ENCODE measurements at regions not wholly inside any gene's neighbourhood (a gene's known extent, or its start where the extent isn't known, plus 50 kb on each side); places are given as distances from the start of the nearest gene placed in this dataset.

DNA sequence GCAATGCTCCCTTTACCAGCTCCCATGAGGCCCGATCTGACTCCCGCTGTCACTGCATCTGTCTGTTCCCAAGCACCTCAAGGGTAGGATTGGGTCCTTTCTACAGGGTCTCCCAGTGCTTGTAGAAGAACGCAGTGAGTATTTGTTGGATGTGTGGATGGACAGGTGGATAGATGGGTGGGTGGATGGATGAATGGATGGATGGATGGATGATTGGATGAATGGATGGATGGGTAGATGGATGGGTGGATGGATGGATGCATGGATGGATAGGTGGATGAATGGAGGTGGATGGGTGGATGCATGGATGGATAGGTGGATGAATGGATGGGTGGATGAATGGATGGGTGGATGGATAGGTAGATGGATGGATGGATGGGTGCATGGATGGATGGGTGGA, 91.6 kb downstream of the HS1BP3 start:
- no peak overlapping the region for H3K27ac Mint-ChIP-seq
- H3K9me3 Mint-ChIP-seq = no peaks in the 10 kb centered on the region
- H3K27me3 Mint-ChIP-seq = peaks cover 3% of the 10 kb centered on the region
- no peaks in the 10 kb centered on the region for H3K4me1 Mint-ChIP-seq
- no peak for DNase-seq
- H3K36me3 Mint-ChIP-seq = no peaks in the 10 kb centered on the region
- no peak overlapping the region for H3K4me3 Mint-ChIP-seq

DNA sequence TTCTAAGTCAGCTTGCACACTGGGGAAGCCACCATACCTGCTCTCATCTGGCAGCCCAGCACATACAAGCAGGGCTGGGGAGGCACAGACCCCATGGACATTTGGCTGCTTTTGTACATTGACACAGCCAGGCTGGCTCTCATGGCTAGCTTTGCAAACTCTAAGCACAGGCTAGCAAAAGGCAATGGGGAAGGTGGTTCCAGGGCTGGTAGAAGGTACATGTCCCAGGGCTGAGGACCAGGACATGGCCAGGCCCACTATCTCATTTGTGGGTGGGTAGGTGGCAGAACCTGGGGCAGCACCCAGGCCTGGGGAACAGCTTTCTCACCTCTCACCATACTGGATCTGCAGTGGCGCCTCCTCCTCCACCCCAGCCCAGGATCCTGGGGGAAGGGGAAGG, 90.9 kb downstream of the HS1BP3 start:
- Mint-ChIP-seq H3K27me3 (peaks cover 3% of the 10 kb centered on the region), H3K9me3 (no peaks in the 10 kb centered on the region), H3K27ac (no peak overlapping the region), H3K4me1 (no peaks in the 10 kb centered on the region), H3K36me3 (no peaks in the 10 kb centered on the region), H3K4me3 (no peak overlapping the region)
- DNase-seq = no peak

DNA sequence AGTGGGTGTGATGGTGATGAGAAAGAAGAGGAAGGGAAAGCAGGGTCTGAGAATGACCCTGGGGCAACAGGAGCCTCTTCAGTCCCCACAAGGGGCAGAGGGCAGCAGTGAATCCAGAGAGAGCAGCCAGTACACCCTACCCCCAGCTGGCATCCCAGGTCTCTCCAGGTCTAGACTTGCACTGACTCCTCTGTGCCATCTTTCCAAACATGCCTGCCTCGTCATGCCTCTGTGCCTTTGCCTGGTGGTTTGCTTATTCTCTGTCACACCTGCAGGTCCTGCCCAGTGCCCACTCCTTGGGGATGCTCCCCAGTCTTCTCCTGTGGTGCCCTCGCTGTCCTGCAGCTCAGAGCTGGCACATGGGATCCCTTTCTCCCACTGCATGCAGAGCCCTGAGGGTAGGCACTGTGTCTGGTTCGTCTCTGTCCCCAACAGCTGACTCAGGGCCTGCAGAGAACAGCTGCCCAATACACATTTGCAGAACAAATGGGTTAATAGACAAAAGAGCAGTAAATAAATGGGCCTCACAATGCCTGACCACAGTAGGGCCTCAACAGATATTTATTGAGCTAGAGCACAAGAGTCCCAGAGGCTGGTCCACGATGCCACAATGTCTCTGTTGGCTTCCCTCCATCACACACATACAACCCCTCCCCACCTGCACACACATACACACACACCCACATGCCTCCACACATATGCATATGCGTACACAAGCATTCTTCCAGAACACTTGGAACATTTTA, 89.8 kb downstream of the HS1BP3 start:
- Mint-ChIP-seq H3K9me3 (no peaks in the 10 kb centered on the region), H3K27ac (no peak overlapping the region), H3K4me3 (no peak overlapping the region), H3K27me3 (peaks cover 3% of the 10 kb centered on the region), H3K36me3 (no peaks in the 10 kb centered on the region), H3K4me1 (no peaks in the 10 kb centered on the region)
- no peak for DNase-seq

DNA sequence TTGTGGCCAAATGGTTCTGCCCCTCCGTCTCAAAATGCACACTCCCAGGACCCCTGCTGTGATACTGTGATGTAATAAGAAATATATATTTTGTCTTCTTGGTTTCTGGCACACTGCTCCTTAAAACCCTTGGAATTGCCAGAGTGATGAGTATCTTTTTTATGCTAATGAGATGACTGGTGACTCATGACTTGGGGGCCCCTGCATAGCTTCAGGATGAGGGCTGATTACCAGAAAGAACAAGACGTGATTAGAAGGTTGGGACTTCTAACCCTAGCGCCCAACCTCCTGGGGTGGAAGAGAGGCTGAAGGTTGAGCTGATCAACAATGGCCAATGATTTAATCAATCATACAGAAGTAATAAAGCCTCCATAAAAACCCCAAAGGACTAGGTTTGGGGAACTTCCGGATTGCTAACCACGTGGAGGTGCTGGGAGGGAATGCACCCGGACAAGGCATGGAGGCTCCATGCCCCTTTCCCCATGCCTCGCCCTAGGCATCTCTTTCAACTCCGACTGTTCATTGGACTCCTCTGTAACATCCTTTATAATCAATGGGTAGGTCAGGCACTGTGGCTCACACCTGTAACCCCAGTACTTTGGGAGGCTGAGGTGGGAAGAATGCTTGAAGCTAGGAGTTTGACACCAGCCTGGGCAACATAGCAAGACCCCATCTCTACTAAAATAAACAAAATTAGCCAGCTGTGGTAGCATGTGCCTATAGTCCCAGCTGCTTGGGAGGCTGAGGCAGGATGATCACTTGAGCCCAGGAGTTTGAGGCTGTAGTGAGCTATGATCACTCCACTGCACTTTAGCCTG, 89.1 kb downstream of the HS1BP3 start:
- Mint-ChIP-seq H3K27me3 (peaks cover 2% of the 10 kb centered on the region), H3K9me3 (no peaks in the 10 kb centered on the region), H3K27ac (no peak overlapping the region), H3K4me3 (no peak overlapping the region), H3K36me3 (no peaks in the 10 kb centered on the region), H3K4me1 (no peaks in the 10 kb centered on the region)
- DNase-seq = no peak

DNA sequence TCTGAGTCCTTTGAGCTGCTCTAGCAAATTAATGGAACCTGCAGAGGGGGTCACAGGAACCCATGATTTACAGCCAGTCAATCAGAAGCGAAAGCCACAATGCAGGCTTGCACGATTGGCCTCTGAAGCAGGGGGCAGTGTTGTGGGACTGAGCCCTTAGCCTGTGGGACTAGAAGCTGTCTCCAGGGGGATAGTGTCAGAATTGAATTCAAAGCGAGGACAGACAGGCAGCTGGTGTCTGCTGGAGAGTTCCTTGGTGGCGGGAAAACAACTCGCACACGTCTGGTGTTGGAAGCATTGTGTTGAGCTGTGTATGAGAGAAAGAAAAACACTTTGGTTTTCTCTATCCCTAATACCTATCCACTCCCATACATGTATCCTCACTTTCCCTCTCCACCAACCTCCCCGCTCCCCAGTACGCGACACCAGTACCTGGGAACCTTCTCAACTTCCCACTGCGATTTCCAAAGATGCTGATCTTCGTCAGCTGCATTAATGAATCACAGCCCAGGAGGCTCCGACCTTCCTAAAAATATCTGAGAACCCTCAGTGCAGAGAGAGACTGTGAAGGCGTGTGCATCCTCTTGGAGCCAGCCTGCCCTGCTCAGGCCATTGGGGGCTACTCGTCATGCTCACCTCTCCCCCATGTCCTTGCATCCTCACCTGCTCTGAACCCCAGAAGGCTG, 88.2 kb downstream of the HS1BP3 start:
- no peak overlapping the region for H3K27ac Mint-ChIP-seq
- no peaks in the 10 kb centered on the region for H3K36me3 Mint-ChIP-seq
- H3K9me3 Mint-ChIP-seq = no peaks in the 10 kb centered on the region
- no peaks in the 10 kb centered on the region for H3K4me1 Mint-ChIP-seq
- DNase-seq = no peak
- H3K4me3 Mint-ChIP-seq = no peak overlapping the region
- no peaks in the 10 kb centered on the region for H3K27me3 Mint-ChIP-seq

DNA sequence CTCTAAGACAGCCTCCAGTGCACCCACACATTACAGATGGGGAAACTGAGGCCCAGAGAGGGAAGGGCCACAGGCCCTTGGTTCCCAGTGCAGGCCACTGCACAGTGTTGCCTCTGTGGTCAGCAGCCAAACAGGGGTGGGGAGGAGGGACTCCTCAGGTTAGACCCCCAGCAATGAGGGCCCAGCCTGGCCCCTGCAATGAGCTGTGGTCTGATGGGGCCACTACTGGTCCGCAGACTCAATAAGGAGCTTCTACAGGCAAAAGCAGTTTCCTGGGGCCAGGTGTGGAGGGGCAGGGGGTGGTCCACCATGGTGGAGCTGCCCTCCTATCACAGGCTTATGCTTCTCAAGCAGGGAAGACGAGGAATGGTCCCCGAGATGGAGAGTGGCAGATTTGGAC, 87.6 kb downstream of the HS1BP3 start:
- Mint-ChIP-seq H3K9me3 (no peaks in the 10 kb centered on the region), H3K36me3 (no peaks in the 10 kb centered on the region)

DNA sequence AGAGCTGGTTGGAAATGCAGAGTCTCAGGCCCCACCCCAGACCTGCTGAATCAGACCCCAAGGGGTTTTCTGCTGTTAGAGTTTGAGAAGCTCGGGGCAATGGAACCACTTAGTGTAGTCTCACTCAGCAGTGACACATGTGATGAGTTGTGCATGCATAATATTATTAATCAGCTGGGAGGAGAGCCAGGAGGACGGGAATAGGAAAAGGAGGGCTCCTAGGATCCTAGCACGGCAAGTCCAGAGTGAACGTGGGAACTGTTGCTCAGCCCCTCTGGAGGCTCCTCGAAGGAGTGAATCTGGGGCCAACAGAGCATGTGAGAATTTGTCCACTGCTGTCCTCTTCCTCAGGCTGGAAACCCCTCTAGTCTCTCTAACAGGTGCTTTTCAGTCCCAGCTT, 87.1 kb downstream of the HS1BP3 start:
- H3K27ac Mint-ChIP-seq = no peak overlapping the region
- no peaks in the 10 kb centered on the region for H3K9me3 Mint-ChIP-seq
- DNase-seq = no peak
- H3K27me3 Mint-ChIP-seq = no peaks in the 10 kb centered on the region
- no peaks in the 10 kb centered on the region for H3K4me1 Mint-ChIP-seq
- no peaks in the 10 kb centered on the region for H3K36me3 Mint-ChIP-seq
- no peak overlapping the region for H3K4me3 Mint-ChIP-seq

More for the DNA sequence above, 87.6 kb downstream of the HS1BP3 start:
- H3K27me3 Mint-ChIP-seq = no peaks in the 10 kb centered on the region
- no peak overlapping the region for H3K4me3 Mint-ChIP-seq
- no peak overlapping the region for H3K27ac Mint-ChIP-seq
- no peaks in the 10 kb centered on the region for H3K4me1 Mint-ChIP-seq
- no peak for DNase-seq

DNA sequence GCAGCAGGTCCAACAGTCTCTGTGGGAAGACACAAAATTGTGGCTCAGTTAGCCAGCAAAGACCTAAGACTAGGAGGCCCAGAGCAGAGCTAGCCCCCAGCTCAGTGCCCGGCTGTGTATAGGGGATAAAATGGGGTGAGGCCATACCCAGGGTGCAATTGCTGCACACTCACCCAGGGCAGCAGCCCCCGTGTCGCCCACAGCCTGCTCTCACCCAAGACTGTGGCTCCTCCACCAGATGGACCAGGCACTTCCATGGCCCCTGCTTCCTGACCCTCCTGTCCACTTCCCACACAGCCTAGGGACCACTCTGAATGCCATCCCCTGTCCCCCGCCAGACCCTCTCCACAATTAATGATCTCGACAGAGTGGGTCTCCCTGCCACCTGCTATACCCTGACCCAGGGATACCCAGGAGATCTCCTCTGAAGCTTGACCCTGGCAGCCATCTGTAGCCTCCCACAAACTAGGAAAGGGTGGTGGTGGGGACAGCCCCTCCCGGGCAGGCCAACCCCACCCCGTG, 85.7 kb downstream of the HS1BP3 start:
- H3K9me3 Mint-ChIP-seq = no peaks in the 10 kb centered on the region
- no peaks in the 10 kb centered on the region for H3K4me1 Mint-ChIP-seq
- H3K36me3 Mint-ChIP-seq = no peaks in the 10 kb centered on the region
- H3K27ac Mint-ChIP-seq = no peak overlapping the region
- H3K27me3 Mint-ChIP-seq = no peaks in the 10 kb centered on the region
- H3K4me3 Mint-ChIP-seq = no peak overlapping the region
- DNase-seq = no peak

DNA sequence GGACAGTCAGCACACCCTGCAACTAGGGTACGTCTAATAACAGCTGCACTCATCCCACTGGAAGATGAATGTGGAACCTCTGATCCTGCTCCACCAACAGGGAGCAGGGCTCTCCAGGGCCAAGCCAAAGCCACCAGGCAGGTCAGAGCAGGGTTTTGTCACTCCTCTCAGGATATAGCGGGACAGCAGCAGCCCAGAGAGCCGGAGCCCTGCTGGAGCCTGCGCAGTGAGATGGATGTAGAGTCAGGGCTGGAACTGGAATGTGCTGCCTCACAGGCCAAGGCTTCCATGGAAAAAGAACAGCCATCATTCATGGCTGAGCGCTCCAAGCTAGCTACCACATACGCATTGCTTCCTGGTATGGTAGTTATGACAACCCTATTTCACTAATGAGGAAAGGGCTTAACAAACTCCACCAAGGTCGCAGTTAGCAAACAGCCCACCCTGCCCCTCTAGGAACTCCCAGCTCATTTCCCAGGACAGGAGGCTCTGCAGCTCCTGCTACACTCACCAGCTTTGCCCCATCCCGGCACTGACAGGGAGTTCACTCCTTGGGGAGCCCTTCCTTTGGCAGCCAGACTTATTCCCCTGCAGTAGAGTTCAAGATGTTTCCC, 85.2 kb downstream of the HS1BP3 start:
- Mint-ChIP-seq H3K27me3 (no peaks in the 10 kb centered on the region), H3K27ac (no peak overlapping the region), H3K36me3 (no peaks in the 10 kb centered on the region), H3K4me1 (no peaks in the 10 kb centered on the region), H3K9me3 (no peaks in the 10 kb centered on the region), H3K4me3 (no peak overlapping the region)
- no peak for DNase-seq

DNA sequence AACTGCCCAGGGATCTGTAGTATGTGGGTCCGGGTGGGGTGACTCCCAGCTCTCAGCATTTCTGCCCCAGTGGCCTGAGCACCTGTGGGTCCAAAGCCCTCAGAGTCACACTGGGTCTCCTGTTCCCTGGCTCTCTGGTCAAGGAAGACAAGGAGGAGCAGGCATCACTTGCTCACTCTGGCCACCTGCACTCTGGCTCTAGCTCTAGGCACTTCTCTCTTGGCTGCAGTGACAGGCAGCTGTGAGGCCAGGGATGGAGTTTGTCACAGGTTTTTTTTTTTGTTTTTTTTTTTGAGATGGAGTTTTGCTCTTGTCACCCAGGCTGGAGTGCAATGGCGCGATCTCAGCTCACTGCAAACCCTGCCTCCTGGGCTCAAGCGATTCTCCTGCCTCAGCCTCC, 84.6 kb downstream of the HS1BP3 start:
- no peaks in the 10 kb centered on the region for H3K36me3 Mint-ChIP-seq
- no peaks in the 10 kb centered on the region for H3K27me3 Mint-ChIP-seq
- H3K9me3 Mint-ChIP-seq = no peaks in the 10 kb centered on the region
- no peaks in the 10 kb centered on the region for H3K4me1 Mint-ChIP-seq
- no peak overlapping the region for H3K27ac Mint-ChIP-seq
- DNase-seq = no peak
- no peak overlapping the region for H3K4me3 Mint-ChIP-seq

DNA sequence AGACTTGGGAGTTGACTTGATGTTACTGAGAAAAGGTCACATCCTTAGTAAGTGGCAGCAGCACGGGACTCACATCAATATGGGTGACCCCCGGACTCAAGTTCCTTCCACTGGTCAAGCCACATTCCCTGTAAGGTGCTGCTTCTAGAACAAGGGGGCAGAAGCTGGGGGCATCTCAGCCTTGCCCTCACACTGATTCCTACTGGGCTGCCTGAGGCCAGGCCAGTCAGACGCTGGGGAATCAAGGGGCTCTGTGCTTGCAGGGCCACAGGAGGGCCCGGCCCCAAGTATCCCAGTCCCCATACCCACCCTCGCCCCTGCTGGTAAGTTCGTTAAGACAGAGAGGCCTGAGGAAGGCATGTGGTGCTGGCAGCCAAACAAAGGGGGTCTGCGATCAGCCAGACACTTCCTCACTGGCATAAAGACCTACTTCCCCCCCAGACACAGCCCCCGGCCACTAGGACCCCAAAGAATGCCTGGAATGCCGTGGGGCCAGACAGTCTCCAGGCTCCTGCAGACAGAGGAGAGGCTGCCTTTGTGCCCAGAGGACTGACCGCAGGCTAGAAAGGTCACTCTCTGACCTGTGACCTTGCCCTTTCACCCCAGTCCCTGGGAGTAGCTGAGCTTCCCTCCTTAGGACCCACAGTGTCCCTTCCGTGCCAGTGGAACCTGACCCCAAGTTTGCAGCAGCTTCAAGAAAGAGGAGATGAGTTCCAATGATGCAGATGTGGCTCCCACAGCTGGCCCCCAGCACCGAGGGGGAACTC, 83.6 kb downstream of the HS1BP3 start:
- H3K9me3 Mint-ChIP-seq = no peaks in the 10 kb centered on the region
- no peaks in the 10 kb centered on the region for H3K36me3 Mint-ChIP-seq
- H3K27ac Mint-ChIP-seq = no peak overlapping the region
- no peaks in the 10 kb centered on the region for H3K27me3 Mint-ChIP-seq
- DNase-seq = no peak
- H3K4me3 Mint-ChIP-seq = no peak overlapping the region
- H3K4me1 Mint-ChIP-seq = no peaks in the 10 kb centered on the region
